ENCODE measurements at regions not wholly inside any gene's neighbourhood (a gene's known extent, or its start where the extent isn't known, plus 50 kb on each side); places are given as distances from the start of the nearest gene placed in this dataset.

- no peak for TF ChIP-seq CTCF (conservative IDR thresholded peaks at IDR 0.05; ENCODE audit: low read depth, low read length)
- TF ChIP-seq EZH2 (IDR thresholded peaks at IDR 0.05; ENCODE audit: borderline replicate concordance, low read depth, low read length, poor library complexity, severe bottlenecking): no peak
These were observed 327.2 kb downstream of the CBLN4 start for GRCh38 chr20:55678126-55678525.
